GM18909 (cell line): ENCODE measurements at regions not wholly inside any gene's neighbourhood (a gene's known extent, or its start where the extent isn't known, plus 50 kb on each side); places are given as distances from the start of the nearest gene placed in this dataset.
"Not testable (repeated sequence)": the region's sequence is repeated elsewhere in the genome, so short reads cannot be mapped to it uniquely, and the experiment has no call there.

Experiments used
- ATAC-seq: cut with Tn5 transposase; IDR thresholded peaks from one replicate; pipeline ENCODE4 v1.9.1; 2021; ENCODE audit warnings: mild to moderate bottlenecking; ENCODE audit not compliant: unreplicated experiment, poor library complexity

DNA sequence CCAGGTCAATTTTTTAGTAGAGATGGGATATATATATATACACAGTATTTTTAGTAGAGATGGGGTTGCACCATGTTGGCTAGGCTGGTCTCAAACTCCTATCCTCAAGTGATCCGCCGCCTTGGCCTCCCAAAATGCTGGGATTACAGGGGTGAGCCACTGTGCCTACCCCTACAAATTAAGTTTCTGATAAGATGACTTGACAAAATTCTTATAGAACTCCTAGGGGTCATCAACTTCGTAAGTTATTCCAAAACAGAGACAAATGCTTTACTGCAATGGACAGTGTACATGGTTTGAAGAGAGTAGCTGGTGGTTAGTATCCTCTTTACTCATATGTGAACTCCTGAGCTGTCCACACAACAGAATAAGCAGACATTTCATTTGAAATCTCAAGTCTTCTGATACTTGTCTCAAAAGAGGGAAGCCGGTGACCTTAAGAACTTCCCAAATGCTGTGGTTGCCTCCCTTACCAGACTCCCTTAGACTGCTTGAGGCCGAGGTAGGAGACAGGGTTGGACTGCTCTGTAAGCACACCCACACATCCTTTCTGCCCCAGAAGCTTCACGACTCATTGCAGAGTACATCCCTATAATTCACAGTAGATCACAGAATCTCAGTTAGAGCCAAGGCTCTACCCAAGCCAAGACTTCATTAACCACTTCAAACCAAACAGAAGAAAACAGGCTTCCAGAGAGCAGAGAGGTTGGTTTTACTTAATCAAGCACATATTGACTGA, 244.1 kb upstream of the IRF2BP2 start:
- no peak for ATAC-seq

DNA sequence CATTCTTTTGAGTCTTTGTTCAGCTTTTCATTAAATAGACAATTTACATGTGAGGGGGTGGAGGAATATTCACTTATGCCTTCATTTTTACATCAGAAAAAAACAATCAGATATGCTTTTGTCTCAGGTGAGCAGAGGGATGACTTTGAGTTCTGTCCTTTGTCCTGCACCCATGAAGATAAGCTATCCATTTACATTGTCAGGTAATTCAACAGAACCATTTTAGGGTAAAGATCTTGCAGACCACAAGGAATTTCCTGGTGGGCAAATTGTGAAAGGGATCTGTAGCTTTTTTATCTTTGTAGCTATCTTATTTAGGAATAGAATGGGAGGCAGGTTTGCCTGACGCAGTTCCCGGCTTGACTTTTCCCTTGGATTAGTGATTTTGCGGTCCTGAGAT, 242.7 kb upstream of the IRF2BP2 start:
- ATAC-seq: no peak

GRCh38 chr1:234851450-234852438, 241.8 kb upstream of the IRF2BP2 start:
- peak; percentile 60 for ATAC-seq

- ATAC-seq: no peak
Observed at GRCh38 chr1:234849832-234850231, 239.9 kb upstream of the IRF2BP2 start.

- ATAC-seq: no peak
Observed at GRCh38 chr1:234848972-234849649, 239.1 kb upstream of the IRF2BP2 start.

DNA sequence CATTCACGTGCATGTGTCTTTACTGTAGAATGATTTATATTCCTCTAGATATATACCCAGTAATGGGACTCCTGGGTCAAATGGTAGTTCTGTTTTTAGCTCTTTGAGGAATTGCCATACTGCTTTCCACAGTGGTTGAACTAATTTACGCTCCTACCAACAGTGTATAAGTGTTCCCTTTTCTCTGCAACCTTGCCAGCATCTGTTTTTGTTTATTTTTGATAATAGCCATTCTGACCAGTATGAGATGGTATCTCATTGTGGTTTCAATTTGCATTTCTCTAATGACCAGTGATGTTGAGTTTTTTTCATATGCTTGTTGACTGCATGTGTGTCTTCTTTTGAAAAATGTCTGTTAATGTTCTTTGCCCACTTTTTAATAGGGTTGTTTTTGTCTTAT, 236.8 kb upstream of the IRF2BP2 start:
- ATAC-seq: not testable (repeated sequence)

DNA sequence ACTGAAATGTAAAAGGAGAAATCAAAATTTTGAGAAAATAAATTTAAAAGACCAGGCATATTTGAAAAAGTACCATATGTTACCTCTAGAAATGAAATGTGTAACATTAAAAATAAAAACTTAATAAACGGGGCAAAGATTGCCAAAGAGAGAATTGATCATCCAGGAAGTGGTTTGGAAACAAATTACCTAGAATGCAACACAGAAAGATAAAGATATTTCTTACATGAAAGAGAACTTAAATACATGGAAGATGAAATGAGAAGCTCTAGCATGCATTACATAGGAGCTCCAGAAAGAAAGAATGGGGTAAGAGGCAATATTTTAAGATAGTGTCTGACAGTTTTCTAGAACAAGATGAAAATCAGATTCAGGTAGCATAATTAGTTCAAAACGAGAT, 235.9 kb upstream of the IRF2BP2 start:
- no peak for ATAC-seq

DNA sequence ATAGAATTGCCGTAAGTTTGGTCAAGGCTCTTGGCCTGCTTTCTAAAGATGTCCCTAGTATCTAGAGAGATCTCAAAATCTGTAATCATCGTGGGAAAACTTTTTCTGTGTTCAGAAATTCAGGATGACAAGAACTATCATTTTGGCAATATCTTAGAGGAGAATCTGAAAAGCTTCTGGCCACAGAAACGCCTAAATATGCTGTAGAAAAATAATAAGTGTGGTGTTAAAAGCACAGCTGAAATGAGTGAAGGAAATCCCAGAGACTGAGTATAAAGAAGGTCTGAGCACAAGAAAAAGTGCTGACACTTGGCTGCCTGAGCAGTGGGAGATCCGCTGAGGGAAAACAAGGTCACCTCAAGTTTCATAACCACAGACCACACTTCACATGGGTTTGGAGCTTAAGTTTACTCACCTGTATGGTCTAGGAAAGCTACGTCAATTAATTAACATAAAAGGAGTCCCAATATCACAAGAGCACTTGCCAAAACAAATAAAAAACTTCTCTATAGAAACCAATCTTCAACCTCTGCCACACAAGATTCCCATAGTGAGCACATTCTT, 235.2 kb upstream of the IRF2BP2 start:
- no peak for ATAC-seq

- ATAC-seq: no peak
Observed at GRCh38 chr1:234844479-234845031, 234.6 kb upstream of the IRF2BP2 start.

DNA sequence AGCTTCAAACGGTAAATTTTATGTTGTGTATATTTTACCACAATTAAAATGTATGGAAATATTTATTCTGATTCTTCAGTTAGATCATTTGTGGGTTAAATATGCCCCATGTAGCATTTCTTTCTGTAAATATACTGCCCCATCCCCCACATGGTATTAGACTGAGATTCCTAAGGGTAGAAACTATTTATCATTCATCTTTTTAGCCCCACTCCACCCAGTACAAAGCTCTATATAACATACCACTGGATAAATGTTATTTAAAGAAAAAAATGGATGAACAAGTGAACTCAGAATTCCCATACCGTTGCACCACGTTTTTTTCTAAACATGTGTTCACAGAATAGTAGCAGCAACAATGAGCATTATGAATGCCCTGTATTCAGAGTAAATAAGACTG, 234.0 kb upstream of the IRF2BP2 start:
- no peak for ATAC-seq

DNA sequence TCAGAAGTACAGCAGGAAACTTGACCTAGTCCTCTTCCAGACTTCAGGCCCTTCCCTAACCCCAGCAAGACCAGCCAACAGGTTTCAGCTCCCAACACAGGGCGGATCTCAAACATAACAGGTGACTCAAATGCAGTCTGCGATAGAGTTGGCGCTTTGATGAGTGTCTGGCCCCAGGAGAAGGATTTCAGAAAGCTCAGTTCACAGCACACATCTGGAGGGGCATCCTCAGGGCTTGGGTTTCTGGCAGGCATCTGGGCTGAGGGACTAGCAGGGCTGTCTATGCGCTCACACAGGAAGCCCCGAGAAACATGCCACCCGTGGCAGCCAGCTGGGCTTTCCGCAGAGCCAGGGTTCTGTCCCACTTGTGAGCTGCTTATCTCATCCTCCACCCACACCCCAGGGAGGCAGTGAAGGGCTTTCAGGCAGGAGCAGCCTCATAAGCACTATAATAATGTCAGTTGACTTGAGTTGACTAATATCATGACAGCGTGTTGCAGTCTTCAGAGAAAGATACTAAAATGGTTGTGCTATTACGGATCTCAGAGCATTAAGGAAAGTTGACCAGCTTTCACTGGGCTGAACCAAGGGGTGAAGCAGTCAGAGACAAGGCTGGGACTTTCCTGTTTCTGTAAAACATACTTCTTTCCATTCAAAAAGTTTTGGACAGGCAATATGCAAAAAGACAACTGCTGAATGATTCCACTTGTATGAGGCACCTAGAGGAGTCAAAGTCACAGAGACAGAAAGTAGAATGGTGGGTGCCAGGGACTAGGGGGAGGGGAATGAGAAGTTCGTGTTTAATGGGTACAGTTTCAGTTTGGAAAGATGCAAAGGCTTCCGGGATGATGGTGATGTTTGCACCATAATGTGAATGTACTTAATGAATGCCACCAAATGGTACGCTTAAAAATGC, 233.0 kb upstream of the IRF2BP2 start:
- ATAC-seq: peak; percentile 78

DNA sequence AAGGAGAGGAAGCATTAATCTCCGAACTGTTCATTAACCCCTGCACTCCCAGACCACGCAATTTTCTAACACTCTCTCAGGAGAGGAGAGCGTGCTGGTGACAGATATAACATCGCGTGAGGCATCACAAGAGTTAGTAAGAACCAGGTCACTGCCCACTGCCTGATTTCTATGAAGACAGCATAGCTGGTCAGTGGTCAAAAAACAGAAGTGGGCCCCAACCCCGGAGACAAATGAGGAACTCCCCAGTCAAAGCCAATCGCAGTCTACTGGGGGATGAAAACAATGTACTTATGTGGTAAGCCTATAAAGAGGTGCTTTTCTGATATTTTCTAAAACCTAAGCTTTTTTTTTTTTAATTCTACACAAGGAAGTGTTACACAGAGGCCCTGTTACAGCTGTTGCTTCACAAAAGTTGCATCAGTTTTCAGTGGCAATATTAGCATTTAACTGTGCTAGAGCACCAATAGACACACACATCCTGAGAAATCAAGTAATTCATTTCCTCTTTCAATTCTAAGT, 231.8 kb upstream of the IRF2BP2 start:
- no peak for ATAC-seq

DNA sequence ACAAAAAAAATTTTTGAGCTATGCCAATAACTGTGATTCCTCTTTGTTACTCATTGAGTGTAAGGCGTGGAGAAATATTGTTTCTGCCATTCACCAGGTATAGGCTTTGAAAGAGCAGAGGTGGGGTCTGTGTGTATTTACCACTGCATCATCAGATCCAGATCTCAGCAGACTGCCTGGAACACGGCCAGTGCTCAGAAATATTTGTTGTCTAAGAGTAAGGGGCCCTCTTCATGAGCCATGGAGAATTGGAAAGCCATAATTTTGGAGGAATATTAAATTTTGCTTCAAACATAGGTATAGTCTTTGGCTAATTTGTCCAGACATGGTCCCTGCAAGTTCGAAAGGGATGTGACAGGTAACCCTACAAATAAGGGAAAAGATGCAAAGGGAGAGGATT, 231.3 kb upstream of the IRF2BP2 start:
- no peak for ATAC-seq

DNA sequence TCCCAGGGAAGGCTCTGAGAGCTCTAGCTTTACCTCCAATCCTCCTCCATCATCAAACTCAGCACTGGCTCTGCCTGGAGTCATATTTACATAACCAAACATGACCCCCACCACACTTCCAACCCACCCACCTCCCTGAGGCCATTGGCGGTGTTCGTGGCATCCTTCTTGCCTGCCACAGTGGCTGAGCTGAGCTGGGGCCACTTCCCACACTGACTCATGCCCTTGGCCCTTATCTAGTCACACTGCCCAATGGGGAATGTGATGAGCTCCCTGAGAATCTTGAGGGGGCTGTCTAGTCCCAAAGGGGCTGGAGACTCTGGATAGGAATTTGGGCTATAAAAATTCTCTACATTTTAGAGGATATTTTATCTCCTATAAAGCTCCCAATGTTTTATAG, 230.9 kb upstream of the IRF2BP2 start:
- no peak for ATAC-seq

DNA sequence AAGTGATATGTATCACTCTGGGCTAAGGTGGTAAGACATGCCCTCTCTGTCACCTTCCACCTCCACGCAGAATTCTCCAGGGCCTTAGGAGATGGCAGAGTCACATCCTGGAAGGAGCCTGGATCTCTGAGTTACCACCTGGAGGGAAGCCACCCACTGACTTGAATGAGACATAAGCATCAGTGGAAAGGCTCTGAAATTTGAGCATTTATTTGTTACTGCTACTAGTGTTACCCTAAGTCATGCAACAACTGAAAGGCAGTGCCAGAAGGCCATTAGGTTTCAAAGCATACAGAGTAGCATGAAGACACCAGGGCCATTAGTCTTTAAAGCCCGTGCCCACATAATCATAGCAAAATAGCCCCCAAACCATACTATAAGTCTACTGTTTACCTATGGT, 230.3 kb upstream of the IRF2BP2 start:
- ATAC-seq: no peak

GRCh38 chr1:234839663-234840062, 229.7 kb upstream of the IRF2BP2 start:
- ATAC-seq: no peak

DNA sequence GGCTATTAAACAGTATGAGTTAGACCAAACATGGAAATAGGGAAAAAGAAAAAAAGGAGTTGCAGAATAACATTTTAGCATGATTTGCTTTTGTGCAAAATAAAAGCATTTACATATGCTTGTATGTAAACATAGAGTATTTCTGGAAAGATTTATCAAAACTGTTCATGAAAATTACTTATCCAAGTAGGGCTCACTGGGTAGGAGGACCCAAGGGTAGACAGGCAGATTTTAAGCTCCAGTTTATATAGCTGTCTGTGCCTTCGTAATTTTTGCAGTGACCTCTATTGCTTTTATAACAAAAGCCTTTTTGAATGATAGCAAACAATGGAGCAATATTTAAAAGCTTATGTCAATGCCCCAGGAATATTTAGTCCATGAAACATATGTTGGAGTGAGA, 228.8 kb upstream of the IRF2BP2 start:
- ATAC-seq: no peak

DNA sequence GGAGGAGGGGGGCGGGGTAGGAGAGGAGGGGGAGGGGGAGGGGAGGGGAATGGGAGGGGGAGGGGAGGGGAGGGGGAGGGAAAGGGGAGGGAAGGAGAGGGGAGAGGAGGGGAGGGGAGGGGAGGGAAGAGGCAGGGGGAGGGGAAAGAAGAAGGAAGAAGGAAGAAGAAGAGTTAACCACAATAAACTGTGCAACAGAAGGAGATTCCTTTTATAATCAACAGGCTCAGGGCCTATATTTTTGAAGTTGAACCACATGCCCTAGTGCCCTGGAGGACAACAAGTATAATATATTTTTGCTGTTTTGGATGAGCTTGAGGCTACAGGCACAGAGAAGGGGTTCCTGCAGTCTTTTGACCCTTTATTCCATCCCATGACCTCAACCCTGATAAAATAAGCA, 228.2 kb upstream of the IRF2BP2 start:
- ATAC-seq: no peak

- ATAC-seq: no peak
Observed at GRCh38 chr1:234837713-234838112, 227.7 kb upstream of the IRF2BP2 start.
